ENCODE measurements at regions not wholly inside any gene's neighbourhood (a gene's known extent, or its start where the extent isn't known, plus 50 kb on each side); places are given as distances from the start of the nearest gene placed in this dataset.
"Not testable (repeated sequence)": the region's sequence is repeated elsewhere in the genome, so short reads cannot be mapped to it uniquely, and the experiment has no call there.

- Histone ChIP-seq H3K4me3 (no peak overlapping the region), H3K4me1 (replicated peaks in 1 of 2) (no peaks in the 10 kb centered on the region), H3K9me3 (replicated peaks in 1 of 3) (peaks cover 0 to 4% (median 0%) of the 10 kb centered on the region in 3 donors), H3K27ac (no peak overlapping the region), H3K27me3 (no peaks in the 10 kb centered on the region), H3K36me3 (replicated peaks in 1 of 2) (no peaks in the 10 kb centered on the region)
- 70 to 82% (median 78%) methylated on average over 3 of the region's 3 CpGs for WGBS, 4 donors
- intact Hi-C loops (cut with DNase I), result no loop called here
- DNase-seq, result no peak
- TF ChIP-seq CTCF (IDR thresholded peaks at IDR 0.05), result no peak
- TF ChIP-seq POLR2A (IDR thresholded peaks at IDR 0.05), result no peak
Measured at GRCh38 chr19:27716922-27717321, 1496.0 kb downstream of the UQCRFS1 start.

GRCh38 chr19:27714857-27715256 lies 1498.1 kb downstream of the UQCRFS1 start:
- whole genome bisulfite sequencing, 4 donors, result 67 to 77% (median 72%) methylated on average over 2 of the region's 2 CpGs
- Histone ChIP-seq H3K4me3 (no peak overlapping the region), H3K27ac (no peak overlapping the region), H3K9me3 (replicated peaks in 1 of 3) (peaks cover 0 to 4% (median 0%) of the 10 kb centered on the region in 3 donors), H3K4me1 (replicated peaks in 1 of 2) (no peaks in the 10 kb centered on the region), H3K36me3 (replicated peaks in 1 of 2) (no peaks in the 10 kb centered on the region), H3K27me3 (no peaks in the 10 kb centered on the region)
- intact Hi-C loops (cut with DNase I), result no loop called here
- no peak for DNase-seq
- TF ChIP-seq CTCF (IDR thresholded peaks at IDR 0.05) (no peak), POLR2A (IDR thresholded peaks at IDR 0.05) (no peak)

- Histone ChIP-seq H3K4me1 (replicated peaks in 1 of 2) (no peaks in the 10 kb centered on the region), H3K27me3 (no peaks in the 10 kb centered on the region), H3K27ac (no peak overlapping the region), H3K9me3 (replicated peaks in 1 of 3) (peaks cover 0 to 4% (median 0%) of the 10 kb centered on the region in 3 donors), H3K4me3 (no peak overlapping the region), H3K36me3 (replicated peaks in 1 of 2) (no peaks in the 10 kb centered on the region)
- intact Hi-C loops (cut with DNase I), result no loop called here
- 60 to 73% (median 72%) methylated on average over 5 of the region's 5 CpGs for WGBS, 4 donors
- TF ChIP-seq CTCF (IDR thresholded peaks at IDR 0.05) (no peak), POLR2A (IDR thresholded peaks at IDR 0.05) (no peak)
- DNase-seq, result no peak
Measured at GRCh38 chr19:27709496-27709895, 1503.5 kb downstream of the UQCRFS1 start.

- intact Hi-C loops (cut with DNase I); H3K36me3 ChIP-seq (replicated peaks in 1 of 2); DNase-seq; H3K27ac ChIP-seq; H3K4me1 ChIP-seq (replicated peaks in 1 of 2); H3K4me3 ChIP-seq; H3K27me3 ChIP-seq; H3K9me3 ChIP-seq (replicated peaks in 1 of 3): not testable (repeated sequence)
- WGBS, 4 donors, result 67 to 84% (median 67%) methylated on average over 6 of the region's 6 CpGs
Measured at GRCh38 chr19:27708986-27709385, 1504.0 kb downstream of the UQCRFS1 start.

- H3K36me3 ChIP-seq (replicated peaks in 1 of 2); intact Hi-C loops (cut with DNase I); H3K27me3 ChIP-seq; H3K27ac ChIP-seq; DNase-seq; H3K9me3 ChIP-seq (replicated peaks in 1 of 3); H3K4me1 ChIP-seq (replicated peaks in 1 of 2); H3K4me3 ChIP-seq: not testable (repeated sequence)
- whole genome bisulfite sequencing, 4 donors, result 90 to 93% (median 92%) methylated on average over 3 of the region's 3 CpGs
Measured at GRCh38 chr19:27707026-27707425, 1505.9 kb downstream of the UQCRFS1 start.
